ENCODE measurements at regions not wholly inside any gene's neighbourhood (a gene's known extent, or its start where the extent isn't known, plus 50 kb on each side); places are given as distances from the start of the nearest gene placed in this dataset.

GRCh38 chr6:78530208-78530607, 337.1 kb upstream of the IRAK1BP1 start:
- TF ChIP-seq POLR2AphosphoS5 (IDR thresholded peaks at IDR 0.05; ENCODE audit: low read depth) (no peak), REST (IDR thresholded peaks at IDR 0.05; ENCODE audit: unreplicated experiment) (peak; percentile 84), CTCF (conservative IDR thresholded peaks at IDR 0.05; ENCODE audit: low read depth in 2 of 2) (no peak), EZH2 (IDR thresholded peaks at IDR 0.05; ENCODE audit: low read depth, unreplicated experiment) (no peak)

Measured in GM23338 (cell line).